HG03280 (cell line): ENCODE measurements at regions not wholly inside any gene's neighbourhood (a gene's known extent, or its start where the extent isn't known, plus 50 kb on each side); places are given as distances from the start of the nearest gene placed in this dataset.

Experiments
- ATAC-seq: cut with Tn5 transposase; IDR thresholded peaks from one replicate; pipeline ENCODE4 v1.9.1; 2021; ENCODE audit warnings: mild to moderate bottlenecking, moderate library complexity; ENCODE audit not compliant: unreplicated experiment

DNA sequence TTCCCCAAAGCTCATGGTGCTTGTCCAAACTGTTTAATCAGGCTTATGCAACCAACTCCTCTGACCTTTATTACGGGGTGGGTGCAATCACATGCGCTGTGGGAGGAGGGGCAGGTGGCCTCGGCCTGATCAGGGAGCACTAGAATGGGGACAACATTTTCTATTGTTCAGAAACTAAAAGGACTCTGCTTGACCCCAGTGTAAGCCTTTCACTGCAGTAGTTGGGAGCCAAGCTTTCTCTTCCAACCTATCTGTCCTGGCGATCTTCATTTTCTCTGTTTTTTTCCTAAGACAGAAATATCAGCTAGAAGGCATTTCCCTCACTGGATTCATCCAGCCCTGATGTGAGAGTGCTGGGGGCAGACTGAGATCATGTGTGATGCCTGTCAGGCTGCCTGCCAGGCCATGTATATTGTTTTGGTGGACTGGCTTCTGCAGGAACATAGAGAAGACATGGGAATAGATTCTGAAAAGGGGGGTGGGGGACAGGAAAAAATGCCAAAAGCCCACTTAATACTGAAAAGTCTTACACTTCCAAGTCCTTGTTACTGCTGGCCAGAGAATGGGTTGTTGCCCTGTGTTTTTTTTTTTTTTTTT lies 627.0 kb upstream of the TBL1XR1 start:
- ATAC-seq = no peak

- ATAC-seq = no peak
Observed at GRCh38 chr3:177824841-177825240, 627.6 kb upstream of the TBL1XR1 start.

GRCh38 chr3:177826253-177826652 lies 629.0 kb upstream of the TBL1XR1 start:
- ATAC-seq = no peak

DNA sequence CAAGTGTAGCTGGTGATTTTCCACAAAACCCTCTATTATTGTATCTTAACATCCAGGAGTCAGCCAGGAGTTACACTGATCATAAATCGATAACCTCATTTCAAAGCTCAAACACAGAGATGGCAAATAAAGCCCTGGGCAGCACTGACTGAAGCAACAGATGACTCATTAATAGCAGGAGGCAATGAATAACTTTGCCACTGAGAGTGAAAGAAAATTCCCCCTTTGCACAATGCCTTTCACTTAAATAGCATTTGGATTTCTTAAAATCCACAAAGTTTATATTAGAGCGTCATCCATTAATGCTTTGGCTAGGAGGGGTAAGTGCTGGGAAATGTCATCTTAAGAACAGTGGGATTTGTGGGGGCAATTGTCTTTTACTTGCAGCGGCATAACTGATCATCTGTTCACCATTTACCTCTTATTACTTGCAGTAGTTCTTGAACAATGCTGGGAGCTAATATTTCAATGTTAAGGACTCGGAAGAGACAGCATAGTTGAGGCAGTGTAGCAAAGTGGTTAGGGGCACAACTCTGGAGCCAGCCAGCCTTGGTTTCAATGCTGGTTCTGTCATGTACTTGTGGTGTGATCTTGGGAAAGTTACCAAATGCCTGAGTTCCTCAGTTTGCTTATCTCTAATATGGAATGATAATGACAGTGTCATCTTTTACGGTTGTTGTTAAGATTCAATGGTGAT lies 630.4 kb upstream of the TBL1XR1 start:
- ATAC-seq = no peak

- ATAC-seq = no peak
Observed at GRCh38 chr3:177828208-177828565, 630.9 kb upstream of the TBL1XR1 start.

- no peak for ATAC-seq
Observed at GRCh38 chr3:177830411-177830849, 633.1 kb upstream of the TBL1XR1 start.

DNA sequence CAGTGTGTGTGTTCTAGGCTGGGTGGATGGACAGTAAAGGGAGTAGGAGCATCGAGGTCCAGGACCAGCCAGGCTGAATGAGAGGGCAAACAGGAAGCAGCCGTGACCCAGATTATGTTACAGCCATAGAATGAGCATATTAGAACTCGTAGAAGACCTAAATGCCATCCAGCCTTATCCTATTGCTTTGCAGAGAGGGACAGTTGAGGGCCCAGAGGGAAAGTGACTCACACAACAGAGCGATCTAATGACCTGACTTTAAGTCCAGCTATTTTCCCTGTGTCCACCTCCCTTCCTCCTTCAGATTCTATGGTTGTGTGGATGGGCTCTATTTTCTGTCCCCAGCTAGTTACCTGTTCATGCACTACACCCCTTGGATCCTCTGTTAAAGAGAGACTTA lies 634.1 kb upstream of the TBL1XR1 start:
- ATAC-seq = no peak

GRCh38 chr3:177832880-177833279 lies 635.6 kb upstream of the TBL1XR1 start:
- ATAC-seq = no peak

GRCh38 chr3:177833332-177833731 lies 636.0 kb upstream of the TBL1XR1 start:
- ATAC-seq = no peak

DNA sequence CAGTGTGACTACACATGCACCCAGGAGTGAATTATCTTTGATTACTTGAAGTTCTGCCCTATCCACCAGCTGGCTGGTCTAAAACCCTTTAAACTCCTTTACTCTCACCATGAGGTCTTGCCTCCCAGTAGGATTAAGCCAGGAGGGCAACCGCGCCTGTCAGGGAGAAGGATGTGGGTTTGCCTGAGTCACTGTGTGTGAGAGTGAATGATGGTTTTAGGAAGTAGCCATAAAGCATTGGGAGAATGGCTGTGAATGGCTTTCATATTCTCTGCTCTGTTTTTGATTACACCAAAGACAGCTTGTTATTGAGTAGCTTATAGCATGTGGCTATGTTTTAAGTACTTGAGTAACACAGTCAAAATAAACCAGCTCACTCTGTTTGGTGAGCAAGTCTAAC lies 637.7 kb upstream of the TBL1XR1 start:
- no peak for ATAC-seq

DNA sequence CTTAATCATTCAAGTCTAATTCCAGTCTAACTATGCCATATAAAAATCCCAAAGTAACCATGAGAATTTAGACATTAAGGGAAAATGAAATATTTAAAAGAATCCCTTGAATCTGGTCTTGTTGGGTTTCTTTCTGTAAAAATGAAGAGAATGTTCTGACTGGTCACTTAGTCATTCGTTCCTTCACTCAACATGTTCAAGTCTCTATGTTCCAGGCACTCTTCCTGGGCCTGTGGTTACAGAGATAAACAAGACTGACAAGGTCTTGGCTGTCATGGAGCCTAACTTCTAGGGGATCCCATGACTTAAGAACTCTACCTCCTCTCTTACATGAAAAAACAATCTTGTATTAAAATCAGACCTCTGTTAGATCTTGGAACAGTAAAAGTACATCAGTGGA lies 638.6 kb upstream of the TBL1XR1 start:
- ATAC-seq = no peak

DNA sequence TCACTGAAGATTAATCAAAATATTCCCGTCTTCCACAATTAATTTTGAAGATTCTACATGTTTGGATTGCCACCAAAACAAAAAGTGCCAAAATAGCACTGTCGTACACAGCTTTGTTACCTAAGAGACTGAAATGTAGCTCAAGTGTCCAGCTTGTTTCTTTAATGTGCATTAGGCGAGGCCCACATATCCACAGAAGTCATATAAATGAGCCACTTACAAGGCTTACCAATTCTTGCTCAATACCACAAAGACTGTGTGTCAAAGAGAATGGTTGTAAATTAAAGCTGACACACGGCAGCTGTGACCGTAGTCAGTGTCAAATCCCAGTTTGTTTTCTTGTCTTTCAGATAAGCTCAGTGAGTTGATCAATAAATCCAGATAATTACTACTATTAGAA lies 639.4 kb upstream of the TBL1XR1 start:
- ATAC-seq = no peak

- no peak for ATAC-seq
Observed at GRCh38 chr3:177837951-177838655, 640.8 kb upstream of the TBL1XR1 start.

DNA sequence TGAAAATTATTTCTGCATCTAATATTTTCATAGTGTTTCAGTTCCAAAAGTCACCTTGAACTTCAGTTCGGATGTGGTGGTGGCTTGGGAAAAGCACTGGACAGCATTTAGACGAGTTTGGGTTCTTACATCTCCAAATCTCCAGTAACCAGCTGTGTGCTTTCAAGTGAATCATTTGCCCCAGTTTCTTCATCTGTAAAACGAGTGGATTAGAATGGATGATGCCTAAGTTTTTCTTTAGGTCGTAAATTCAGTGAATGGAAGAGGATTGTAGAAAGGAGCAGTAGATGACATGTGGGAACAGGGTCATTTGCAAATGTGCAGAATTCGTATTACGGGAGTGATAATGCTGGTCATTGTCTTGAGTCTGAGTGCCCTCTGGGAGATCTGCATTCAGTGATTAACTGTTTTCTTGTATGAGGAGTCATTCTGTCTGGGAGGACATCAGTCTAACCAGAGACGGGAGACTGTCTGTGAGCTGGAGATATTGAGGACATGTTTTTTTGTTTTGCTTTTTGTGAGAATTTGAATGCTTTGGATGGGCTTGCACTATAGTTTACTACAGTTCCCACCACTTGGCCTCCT lies 641.6 kb upstream of the TBL1XR1 start:
- no peak for ATAC-seq

DNA sequence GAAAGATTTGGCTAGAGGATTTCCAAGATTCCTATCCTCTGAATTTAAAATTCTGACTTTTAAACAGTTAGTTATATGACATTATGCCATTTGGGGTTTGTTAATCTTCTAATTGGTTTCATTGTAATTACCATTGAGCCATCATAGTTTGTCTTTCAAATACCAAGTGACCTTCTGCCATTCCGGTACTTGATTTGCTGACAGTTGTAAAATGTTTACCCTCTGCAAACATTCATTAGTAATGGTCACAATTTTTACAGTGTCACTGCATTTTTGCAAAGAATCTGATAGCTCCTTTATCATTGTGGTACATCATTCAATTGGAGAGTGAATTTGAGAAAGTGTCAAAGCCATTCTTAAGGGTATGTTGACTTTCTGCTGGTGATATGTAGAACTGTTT lies 645.0 kb upstream of the TBL1XR1 start:
- no peak for ATAC-seq

- ATAC-seq = no peak
Observed at GRCh38 chr3:177842743-177843734, 645.8 kb upstream of the TBL1XR1 start.

DNA sequence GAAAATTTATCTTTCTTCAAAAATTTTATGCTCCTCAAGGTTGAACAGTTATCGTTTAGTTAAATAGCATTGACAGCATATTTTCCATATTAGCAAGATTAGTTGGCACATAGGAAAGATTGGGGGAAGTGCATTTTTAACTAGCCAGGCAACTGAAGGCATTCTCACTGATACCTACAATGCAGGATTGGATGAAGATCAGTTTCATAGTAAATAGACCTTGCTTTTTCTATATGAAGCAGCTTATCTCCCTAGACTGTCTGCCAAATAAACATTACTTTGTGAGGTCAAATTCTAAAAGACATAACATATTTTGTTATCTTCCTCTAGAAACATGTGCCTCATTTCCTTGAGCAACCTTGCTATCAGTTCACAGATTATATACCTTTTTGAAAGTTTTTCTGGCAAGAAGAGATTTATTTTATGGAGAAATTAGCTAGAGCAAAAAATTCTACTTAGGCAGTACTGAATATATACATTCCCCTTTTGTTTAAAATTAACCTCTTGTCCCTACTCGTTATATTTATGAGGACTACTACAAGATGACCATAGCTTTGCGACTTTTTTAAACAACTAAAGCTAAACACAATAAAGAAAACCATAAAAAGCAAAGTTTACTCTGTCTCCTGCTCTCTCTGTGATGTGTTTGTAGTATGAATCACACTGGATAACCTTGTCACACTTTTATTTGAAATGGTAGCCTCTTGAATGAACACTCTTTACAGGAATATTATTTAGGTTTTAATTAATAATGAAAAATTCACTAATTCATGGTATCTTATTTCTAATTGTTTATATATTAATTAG lies 654.9 kb upstream of the TBL1XR1 start:
- no peak for ATAC-seq

DNA sequence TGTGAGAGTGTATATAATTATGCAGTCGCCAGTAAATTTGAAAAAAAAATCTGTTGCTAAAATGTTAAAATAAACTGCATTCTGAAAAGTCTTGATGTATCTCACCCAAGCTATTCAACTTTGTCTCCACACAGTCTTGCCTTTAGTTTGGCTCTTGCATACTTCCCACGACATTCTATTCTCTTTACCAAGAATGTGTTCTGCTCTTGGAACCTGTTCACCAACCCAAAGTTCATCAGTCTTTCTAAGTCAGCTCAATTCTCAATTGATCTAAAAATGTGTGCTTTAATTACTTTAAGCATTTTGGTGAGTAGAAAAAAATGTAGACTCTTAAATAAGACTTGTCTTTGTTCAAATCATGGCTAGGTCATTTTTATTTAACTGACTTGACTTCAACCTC lies 657.7 kb upstream of the TBL1XR1 start:
- no peak for ATAC-seq

- ATAC-seq = no peak
Observed at GRCh38 chr3:177860184-177860583, 662.9 kb upstream of the TBL1XR1 start.

DNA sequence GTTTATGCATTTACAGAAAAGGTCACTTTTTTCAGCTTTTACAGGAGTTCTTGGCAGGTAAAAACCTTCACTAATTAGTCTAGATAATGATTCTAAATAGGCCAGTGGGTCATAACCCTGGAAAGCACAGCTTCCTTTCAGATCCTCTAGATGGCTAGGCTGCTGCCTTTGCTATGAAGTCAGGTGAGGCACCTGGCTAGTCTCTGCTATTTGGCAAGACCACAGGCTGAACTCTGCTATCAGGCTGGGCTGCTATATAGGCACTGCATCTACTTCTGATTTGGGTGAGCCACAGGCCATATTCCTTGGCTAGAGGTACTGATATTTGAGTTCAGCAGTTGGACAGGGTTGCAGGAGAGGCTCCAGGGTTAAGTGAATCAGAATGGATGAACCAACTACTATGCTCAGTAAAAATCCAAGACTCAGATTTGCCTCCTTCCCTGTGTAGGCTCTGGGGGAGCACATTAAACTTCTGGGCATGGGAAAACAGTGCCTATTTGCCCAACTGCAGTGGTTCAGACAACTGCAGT lies 665.7 kb upstream of the TBL1XR1 start:
- ATAC-seq = no peak
